Vagina (tissue), 2 donors: ENCODE measurements at regions not wholly inside any gene's neighbourhood (a gene's known extent, or its start where the extent isn't known, plus 50 kb on each side); places are given as distances from the start of the nearest gene placed in this dataset.

Experiments used
- DNase-seq, 2 donors: peaks; one replicate each; pipeline ENCODE4 v3.0.0-alpha.2; 2017; ENCODE audit errors: extremely low spot score in 2 of 2
- H3K27ac ChIP-seq: fragments of 200-600 bp; sonication (generic); one replicate; pipeline ENCODE4 v1.5.1; 2019
- H3K27me3 ChIP-seq: fragments of 200-600 bp; sonication (generic); one replicate; pipeline ENCODE4 v1.5.1; 2019
- H3K36me3 ChIP-seq, 2 donors: fragments of 200-600 bp; sonication (generic); one replicate each; pipeline ENCODE4 v1.5.1; 2017 to 2019
- H3K4me1 ChIP-seq: fragments of 200-600 bp; sonication (generic); one replicate; pipeline ENCODE4 v1.5.1; 2019
- H3K4me3 ChIP-seq, 2 donors: fragments of 200-600 bp; sonication (generic); 1 replicate in 1 of 2; 2 replicates in 1 of 2; pipeline ENCODE4 v1.5.1; 2016 to 2019
- H3K9me3 ChIP-seq: fragments of 200-600 bp; sonication (generic); one replicate; pipeline ENCODE4 v1.5.1; 2019
- POLR2A ChIP-seq, 2 donors: fragments of 450-650 bp; IDR thresholded peaks; one replicate each; pipeline ENCODE4 v1.6.1; 2017; ENCODE audit warnings: antibody characterized with exemption in 2 of 2, mild to moderate bottlenecking in 2 of 2, moderate library complexity in 2 of 2
- POLR2AphosphoS5 ChIP-seq, 2 donors: sonication (generic); formaldehyde crosslinking; IDR thresholded peaks; one replicate each; pipeline ENCODE4 v1.9.0; 2017; ENCODE audit warnings: antibody characterized with exemption in 2 of 2, mild to moderate bottlenecking in 2 of 2, low read depth in 1 of 2; ENCODE audit not compliant: insufficient read depth in 1 of 2
- intact Hi-C: fragments of 100-400 bp; cut with DNase I; formaldehyde crosslinking; loops from one replicate; pipeline ENCODE4 v1.15.1; 2023
- TF ChIP-seq, protein P1 (sequence below), 3 experiments: fragments of 450-650 bp in 2 of 3; fragments of 200-600 bp in 1 of 3; sonication (generic) in 1 of 3; IDR thresholded peaks; one replicate each; pipeline ENCODE4 v1.5.1; 2017 to 2019; ENCODE audit warnings: antibody characterized with exemption in 3 of 3, mild to moderate bottlenecking in 2 of 3, moderate library complexity in 2 of 3

GRCh38 chr11:91263496-91264365, 960.9 kb upstream of the FAT3 start:
- Histone ChIP-seq H3K27me3 (no peaks in the 10 kb centered on the region), H3K4me1 (no peaks in the 10 kb centered on the region), H3K4me3 (no peak overlapping the region), H3K9me3 (no peaks in the 10 kb centered on the region), H3K36me3 (no peaks in the 10 kb centered on the region), H3K27ac (no peak overlapping the region)
- no peak for DNase-seq
- intact Hi-C loops: no loop called here
- TF ChIP-seq POLR2A (IDR thresholded peaks at IDR 0.05) (no peak), POLR2AphosphoS5 (IDR thresholded peaks at IDR 0.05; ENCODE audit: insufficient read depth in 1 of 2, low read depth in 1 of 2) (no peak)
- TF ChIP-seq, protein P1, sequence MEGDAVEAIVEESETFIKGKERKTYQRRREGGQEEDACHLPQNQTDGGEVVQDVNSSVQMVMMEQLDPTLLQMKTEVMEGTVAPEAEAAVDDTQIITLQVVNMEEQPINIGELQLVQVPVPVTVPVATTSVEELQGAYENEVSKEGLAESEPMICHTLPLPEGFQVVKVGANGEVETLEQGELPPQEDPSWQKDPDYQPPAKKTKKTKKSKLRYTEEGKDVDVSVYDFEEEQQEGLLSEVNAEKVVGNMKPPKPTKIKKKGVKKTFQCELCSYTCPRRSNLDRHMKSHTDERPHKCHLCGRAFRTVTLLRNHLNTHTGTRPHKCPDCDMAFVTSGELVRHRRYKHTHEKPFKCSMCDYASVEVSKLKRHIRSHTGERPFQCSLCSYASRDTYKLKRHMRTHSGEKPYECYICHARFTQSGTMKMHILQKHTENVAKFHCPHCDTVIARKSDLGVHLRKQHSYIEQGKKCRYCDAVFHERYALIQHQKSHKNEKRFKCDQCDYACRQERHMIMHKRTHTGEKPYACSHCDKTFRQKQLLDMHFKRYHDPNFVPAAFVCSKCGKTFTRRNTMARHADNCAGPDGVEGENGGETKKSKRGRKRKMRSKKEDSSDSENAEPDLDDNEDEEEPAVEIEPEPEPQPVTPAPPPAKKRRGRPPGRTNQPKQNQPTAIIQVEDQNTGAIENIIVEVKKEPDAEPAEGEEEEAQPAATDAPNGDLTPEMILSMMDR (IDR thresholded peaks at IDR 0.05): no peak

- no peak for DNase-seq
- Histone ChIP-seq H3K4me3 (no peak overlapping the region), H3K27me3 (no peaks in the 10 kb centered on the region), H3K36me3 (no peaks in the 10 kb centered on the region), H3K9me3 (no peaks in the 10 kb centered on the region), H3K4me1 (no peaks in the 10 kb centered on the region), H3K27ac (no peak overlapping the region)
- intact Hi-C loops: no loop called here
- TF ChIP-seq, protein P1 (IDR thresholded peaks at IDR 0.05): no peak
- TF ChIP-seq POLR2A (IDR thresholded peaks at IDR 0.05): no peak
- TF ChIP-seq POLR2AphosphoS5 (IDR thresholded peaks at IDR 0.05; ENCODE audit: insufficient read depth in 1 of 2, low read depth in 1 of 2): no peak
These were observed 963.1 kb upstream of the FAT3 start for GRCh38 chr11:91261513-91261912.

GRCh38 chr11:91258876-91259275, 965.7 kb upstream of the FAT3 start:
- H3K27ac ChIP-seq: no peak overlapping the region
- DNase-seq: no peak
- no peaks in the 10 kb centered on the region for H3K36me3 ChIP-seq
- TF ChIP-seq POLR2AphosphoS5 (IDR thresholded peaks at IDR 0.05; ENCODE audit: insufficient read depth in 1 of 2, low read depth in 1 of 2) (no peak), POLR2A (IDR thresholded peaks at IDR 0.05) (no peak)
- TF ChIP-seq, protein P1 (IDR thresholded peaks at IDR 0.05): no peak
- H3K27me3 ChIP-seq: no peaks in the 10 kb centered on the region
- no peaks in the 10 kb centered on the region for H3K9me3 ChIP-seq
- intact Hi-C loops: no loop called here
- H3K4me3 ChIP-seq: no peak overlapping the region
- H3K4me1 ChIP-seq: no peaks in the 10 kb centered on the region

DNA sequence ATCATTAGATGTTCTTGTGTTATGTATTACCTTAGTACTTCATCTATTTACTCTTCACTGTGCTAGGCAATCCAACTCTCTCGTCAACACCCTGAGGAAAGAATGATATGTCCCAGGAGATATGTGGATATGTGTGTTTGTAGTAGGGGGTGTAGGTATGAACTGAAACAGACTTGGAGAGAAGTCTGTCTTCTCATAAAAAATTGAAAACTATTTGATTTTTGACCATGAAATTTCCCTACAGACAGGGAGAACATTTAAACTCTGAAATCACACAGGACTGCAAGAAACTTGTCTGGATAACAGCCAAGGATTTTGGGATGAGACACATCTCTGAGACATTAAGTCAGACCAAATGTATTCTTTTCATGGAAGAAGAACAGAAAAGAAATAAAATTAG, 967.0 kb upstream of the FAT3 start:
- Histone ChIP-seq H3K36me3 (no peaks in the 10 kb centered on the region), H3K4me3 (no peak overlapping the region), H3K9me3 (no peaks in the 10 kb centered on the region), H3K27ac (no peak overlapping the region), H3K27me3 (no peaks in the 10 kb centered on the region), H3K4me1 (no peaks in the 10 kb centered on the region)
- TF ChIP-seq POLR2AphosphoS5 (IDR thresholded peaks at IDR 0.05; ENCODE audit: insufficient read depth in 1 of 2, low read depth in 1 of 2) (no peak), POLR2A (IDR thresholded peaks at IDR 0.05) (no peak)
- TF ChIP-seq, protein P1 (IDR thresholded peaks at IDR 0.05): no peak
- intact Hi-C loops: no loop called here
- no peak for DNase-seq

- TF ChIP-seq, protein P1 (IDR thresholded peaks at IDR 0.05): no peak
- TF ChIP-seq POLR2AphosphoS5 (IDR thresholded peaks at IDR 0.05; ENCODE audit: insufficient read depth in 1 of 2, low read depth in 1 of 2) (no peak), POLR2A (IDR thresholded peaks at IDR 0.05) (no peak)
- Histone ChIP-seq H3K4me3 (no peak overlapping the region), H3K27ac (no peak overlapping the region), H3K36me3 (no peaks in the 10 kb centered on the region), H3K9me3 (no peaks in the 10 kb centered on the region), H3K27me3 (no peaks in the 10 kb centered on the region), H3K4me1 (no peaks in the 10 kb centered on the region)
- DNase-seq: no peak
- intact Hi-C loops: no loop called here
These were observed 976.3 kb upstream of the FAT3 start for GRCh38 chr11:91248199-91248807.
